ENCODE measurements at regions not wholly inside any gene's neighbourhood (a gene's known extent, or its start where the extent isn't known, plus 50 kb on each side); places are given as distances from the start of the nearest gene placed in this dataset.

GRCh38 chr4:181692965-181693364, 550.2 kb upstream of the TENM3 start:
- DNase-seq = no peak

- no peak for DNase-seq
Observed at GRCh38 chr4:181693517-181693916, 549.7 kb upstream of the TENM3 start.

- DNase-seq = no peak
Observed at GRCh38 chr4:181698221-181698620, 545.0 kb upstream of the TENM3 start.

GRCh38 chr4:181701214-181701613, 542.0 kb upstream of the TENM3 start:
- DNase-seq = no peak

- DNase-seq = no peak
Observed at GRCh38 chr4:181701894-181702293, 541.3 kb upstream of the TENM3 start.

- DNase-seq = no peak
Observed at GRCh38 chr4:181702864-181703495, 540.2 kb upstream of the TENM3 start.

- no peak for DNase-seq
Observed at GRCh38 chr4:181710143-181710542, 533.1 kb upstream of the TENM3 start.

- DNase-seq = no peak
Observed at GRCh38 chr4:181711387-181711786, 531.8 kb upstream of the TENM3 start.

- DNase-seq = no peak
Observed at GRCh38 chr4:181728305-181728966, 514.8 kb upstream of the TENM3 start.

GRCh38 chr4:181731900-181732299, 511.3 kb upstream of the TENM3 start:
- no peak for DNase-seq

- DNase-seq = no peak
Observed at GRCh38 chr4:181737744-181738143, 505.5 kb upstream of the TENM3 start.

- DNase-seq = no peak
Observed at GRCh38 chr4:181739031-181739430, 504.2 kb upstream of the TENM3 start.

- no peak for DNase-seq
Observed at GRCh38 chr4:181741513-181741912, 501.7 kb upstream of the TENM3 start.

- DNase-seq = no peak
Observed at GRCh38 chr4:181745933-181746625, 497.1 kb upstream of the TENM3 start.

- no peak for DNase-seq
Observed at GRCh38 chr4:181748581-181748980, 494.6 kb upstream of the TENM3 start.

GRCh38 chr4:181752516-181752915, 490.7 kb upstream of the TENM3 start:
- no peak for DNase-seq

- DNase-seq = no peak
Observed at GRCh38 chr4:181753207-181753606, 490.0 kb upstream of the TENM3 start.

GRCh38 chr4:181755846-181756245, 487.4 kb upstream of the TENM3 start:
- DNase-seq = no peak

GRCh38 chr4:181756451-181757095, 486.6 kb upstream of the TENM3 start:
- DNase-seq = no peak

- DNase-seq = no peak
Observed at GRCh38 chr4:181757098-181757497, 486.1 kb upstream of the TENM3 start.

- DNase-seq = no peak
Observed at GRCh38 chr4:181757910-181758660, 485.1 kb upstream of the TENM3 start.

- no peak for DNase-seq
Observed at GRCh38 chr4:181760560-181760959, 482.6 kb upstream of the TENM3 start.

- DNase-seq = no peak
Observed at GRCh38 chr4:181761156-181761555, 482.0 kb upstream of the TENM3 start.

Data from CD4-positive, alpha-beta T cell treated with Interleukin-10 for 1 hour (primary cell).